ENCODE measurements at regions not wholly inside any gene's neighbourhood (a gene's known extent, or its start where the extent isn't known, plus 50 kb on each side); places are given as distances from the start of the nearest gene placed in this dataset.

GRCh38 chr2:15858466-15858865 is 81.9 kb upstream of the MYCN start:
- H3K4me3 ChIP-seq (ENCODE audit: low read depth, low read length), result no peak overlapping the region
- TF ChIP-seq CTCF (IDR thresholded peaks at IDR 0.05; ENCODE audit: borderline replicate concordance, insufficient read depth, low read depth, low read length), result no peak

- H3K4me3 ChIP-seq (ENCODE audit: low read depth, low read length), result no peak overlapping the region
- TF ChIP-seq CTCF (IDR thresholded peaks at IDR 0.05; ENCODE audit: borderline replicate concordance, insufficient read depth, low read depth, low read length), result no peak
These were observed 80.2 kb upstream of the MYCN start for GRCh38 chr2:15860051-15860663.

GRCh38 chr2:15860760-15861159 is 79.6 kb upstream of the MYCN start:
- no peak overlapping the region for H3K4me3 ChIP-seq (ENCODE audit: low read depth, low read length)
- TF ChIP-seq CTCF (IDR thresholded peaks at IDR 0.05; ENCODE audit: borderline replicate concordance, insufficient read depth, low read depth, low read length), result no peak

GRCh38 chr2:15861172-15861822 is 79.1 kb upstream of the MYCN start:
- no peak for TF ChIP-seq CTCF (IDR thresholded peaks at IDR 0.05; ENCODE audit: borderline replicate concordance, insufficient read depth, low read depth, low read length)
- no peak overlapping the region for H3K4me3 ChIP-seq (ENCODE audit: low read depth, low read length)

GRCh38 chr2:15861898-15862297 is 78.5 kb upstream of the MYCN start:
- TF ChIP-seq CTCF (IDR thresholded peaks at IDR 0.05; ENCODE audit: borderline replicate concordance, insufficient read depth, low read depth, low read length), result no peak
- no peak overlapping the region for H3K4me3 ChIP-seq (ENCODE audit: low read depth, low read length)

- H3K4me3 ChIP-seq (ENCODE audit: low read depth, low read length), result no peak overlapping the region
- TF ChIP-seq CTCF (IDR thresholded peaks at IDR 0.05; ENCODE audit: borderline replicate concordance, insufficient read depth, low read depth, low read length), result no peak
These were observed 77.3 kb upstream of the MYCN start for GRCh38 chr2:15863089-15863488.

- no peak for TF ChIP-seq CTCF (IDR thresholded peaks at IDR 0.05; ENCODE audit: borderline replicate concordance, insufficient read depth, low read depth, low read length)
These were observed 76.7 kb upstream of the MYCN start for GRCh38 chr2:15863494-15864175.

More at GRCh38 chr2:15863494-15864175, 76.7 kb upstream of the MYCN start:
- no peak overlapping the region for H3K4me3 ChIP-seq (ENCODE audit: low read depth, low read length)

All from GM12875 (cell line).